GM12878 (cell line): ENCODE measurements at regions not wholly inside any gene's neighbourhood (a gene's known extent, or its start where the extent isn't known, plus 50 kb on each side); places are given as distances from the start of the nearest gene placed in this dataset.

ENCODE experiments used
- ATAC-seq: fragments of 200-7000 bp; cut with Tn5 transposase; 3 replicates; pipeline ENCODE4 v1.9.1; 2020; ENCODE audit warnings: mild to moderate bottlenecking, moderate library complexity
- BruUV-seq: library from RNA; stranded (reverse); fragments of 400-500 nt; replicated peaks from 2 replicates; lab custom pipeline; 2021; lab: Mats Ljungman, UMichigan
- CTCF ChIA-PET: fragments of 300-600 bp; sonication (Branson Sonifier 250); formaldehyde crosslinking; extraction: SDS; loops from one replicate; lab custom pipeline; 2021; ENCODE audit warnings: inconsistent platforms; lab: Yijun Ruan, JAX
- POLR2A ChIA-PET: fragments of 350-600 bp; formaldehyde crosslinking; extraction: SDS; loops from one replicate; lab custom pipeline; 2021; ENCODE audit warnings: inconsistent platforms; lab: Charles Lee
- RAD21 ChIA-PET: fragments of 300-600 bp; sonication (Branson Sonifier 250); formaldehyde crosslinking; loops from one replicate; lab custom pipeline; 2023; ENCODE audit warnings: antibody characterized with exemption; ENCODE audit not compliant: unreplicated experiment; lab: Charles Lee
- SMC1A ChIA-PET: fragments of 300-600 bp; sonication (Branson Sonifier 250); formaldehyde crosslinking; loops from one replicate; lab custom pipeline; 2023; ENCODE audit not compliant: unreplicated experiment, uncharacterized antibody; lab: Charles Lee
- DNase-seq: peaks from one replicate; pipeline ENCODE4 v3.0.0-alpha.2; 2011; ENCODE audit warnings: low read depth, low spot score
- FAIRE-seq: peaks from 3 replicates; lab custom pipeline; 2011; peaks lifted over from hg19 to GRCh38; lab: Jason Lieb, UNC
- H2AFZ ChIP-seq: 2 replicates; pipeline ENCODE4 v1.6.0; 2011; ENCODE audit warnings: low read depth, low read length, control low read depth; ENCODE audit not compliant: control insufficient read depth
- H3K27ac ChIP-seq: 2 replicates; pipeline ENCODE4 v1.5.1; 2011; ENCODE audit warnings: control low read depth; ENCODE audit not compliant: control insufficient read depth, insufficient read depth
- H3K27me3 ChIP-seq, 2 experiments: replicated peaks in 1 of 2; 2 replicates each; pipeline versions ENCODE4 v1.6.0 to v1.6.1; 2011; ENCODE audit warnings: low read length in 1 of 2; ENCODE audit not compliant: control insufficient read depth in 2 of 2, insufficient read depth in 2 of 2
- H3K36me3 ChIP-seq, 2 experiments: 2 replicates each; pipeline ENCODE4 v1.5.1; 2011; ENCODE audit warnings: low read length in 1 of 2; ENCODE audit not compliant: control insufficient read depth in 2 of 2, insufficient read depth in 2 of 2
- H3K4me1 ChIP-seq: 2 replicates; pipeline ENCODE4 v1.6.1; 2011; ENCODE audit warnings: mild to moderate bottlenecking, low read length, moderate library complexity, mixed read lengths; ENCODE audit not compliant: control insufficient read depth, insufficient read depth
- H3K4me2 ChIP-seq: 2 replicates; pipeline ENCODE4 v1.6.0; 2011; ENCODE audit warnings: control low read depth; ENCODE audit not compliant: control insufficient read depth, insufficient read depth
- H3K4me3 ChIP-seq: fragments of 200-600 bp; sonication (generic); 2 replicates; pipeline ENCODE4 v1.5.1; 2016
- H3K79me2 ChIP-seq: 2 replicates; pipeline ENCODE4 v1.6.0; 2011; ENCODE audit warnings: low read length; ENCODE audit not compliant: control insufficient read depth, insufficient read depth
- H3K9ac ChIP-seq: 2 replicates; pipeline ENCODE4 v1.8.0; 2011; ENCODE audit warnings: low read length, control low read depth, mixed read lengths; ENCODE audit not compliant: control insufficient read depth, insufficient read depth
- H3K9me3 ChIP-seq: replicated peaks from 3 replicates; pipeline ENCODE4 v1.5.1; 2011; ENCODE audit warnings: mild to moderate bottlenecking, low read length; ENCODE audit not compliant: control insufficient read depth, insufficient read depth
- H4K20me1 ChIP-seq: 2 replicates; pipeline ENCODE4 v1.6.0; 2011; ENCODE audit not compliant: control insufficient read depth, insufficient read depth
- CBFB ChIP-seq: IDR thresholded peaks from 2 replicates; pipeline ENCODE4 v1.6.1; 2016; ENCODE audit warnings: antibody characterized with exemption, low read depth
- CHD2 ChIP-seq: IDR thresholded peaks from 2 replicates; pipeline ENCODE4 v1.6.1; 2011; ENCODE audit warnings: low read depth, low read length, improper control_type of control experiment, borderline replicate concordance
- ETV6 ChIP-seq, 2 experiments: fragments of 450-650 bp in 1 of 2; IDR thresholded peaks in 1 of 2; conservative IDR thresholded peaks in 1 of 2; 2 replicates each; pipeline ENCODE4 v1.6.1; 2014; ENCODE audit warnings: antibody characterized with exemption in 1 of 2, borderline replicate concordance in 1 of 2, low read depth in 1 of 2, mild to moderate bottlenecking in 1 of 2, moderate library complexity in 1 of 2
- GABPA ChIP-seq: IDR thresholded peaks from 2 replicates; pipeline ENCODE4 v1.6.1; 2014; ENCODE audit warnings: antibody characterized with exemption, low read depth, mild to moderate bottlenecking, inconsistent platforms
- HDGF ChIP-seq: fragments of 450-650 bp; IDR thresholded peaks from 2 replicates; pipeline ENCODE4 v1.6.1; 2016; ENCODE audit warnings: antibody characterized with exemption
- NFIC ChIP-seq: IDR thresholded peaks from 2 replicates; pipeline ENCODE4 v1.6.1; 2012; ENCODE audit warnings: low read depth, mild to moderate bottlenecking, inconsistent platforms, low read length, moderate library complexity
- NFYA ChIP-seq: IDR thresholded peaks from 2 replicates; pipeline ENCODE4 v1.6.1; 2011; ENCODE audit warnings: low read depth, mild to moderate bottlenecking, low read length, improper control_type of control experiment, borderline replicate concordance
- NFYB ChIP-seq: IDR thresholded peaks from 2 replicates; pipeline ENCODE4 v1.6.1; 2011; ENCODE audit warnings: low read depth, mild to moderate bottlenecking, low read length, improper control_type of control experiment, moderate library complexity; ENCODE audit not compliant: insufficient read depth
- ZNF24 ChIP-seq: fragments of 450-650 bp; IDR thresholded peaks from 2 replicates; pipeline ENCODE4 v1.6.1; 2017; ENCODE audit warnings: antibody characterized with exemption, mild to moderate bottlenecking
- WGBS: methylation state at CpG from one replicate; pipeline ENCODE4 v1.1.6; 2016; ENCODE audit warnings: low lambda C conversion rate; ENCODE audit not compliant: insufficient replicate concordance, insufficient coverage; ENCODE audit errors: missing lambda C conversion rate; 5-methylcytosine and 5-hydroxymethylcytosine counted together
- in situ Hi-C: fragments of 300-500 bp; cut with MboI; formaldehyde crosslinking; loops from 9 replicates; pipeline ENCODE4 v1.14.3; 2018; ENCODE audit warnings: mixed read lengths
- intact Hi-C: fragments of 100-400 bp; cut with micrococcal nuclease; formaldehyde crosslinking; loops from one replicate; pipeline ENCODE4 v1.14.2; 2022; ENCODE audit not compliant: unreplicated experiment
- TF ChIP-seq, protein P1 (sequence below): fragments of 450-650 bp; IDR thresholded peaks from 2 replicates; pipeline ENCODE4 v1.6.1; 2018; ENCODE audit warnings: borderline replicate concordance, mild to moderate bottlenecking; ENCODE audit not compliant: partially characterized antibody
- TF ChIP-seq, protein P2 (sequence below): IDR thresholded peaks from 2 replicates; pipeline ENCODE4 v1.6.1; 2012; ENCODE audit warnings: low read depth, low read length, improper control_type of control experiment
- TF ChIP-seq, protein P3 (sequence below): IDR thresholded peaks from 2 replicates; pipeline ENCODE4 v1.6.1; 2012; ENCODE audit warnings: low read depth, low read length, improper control_type of control experiment
- TF ChIP-seq, protein P4 (sequence below): fragments of 150-350 bp; IDR thresholded peaks from 2 replicates; pipeline ENCODE4 v1.6.1; 2016; ENCODE audit warnings: low read depth, low read length
- TF ChIP-seq, protein P5 (sequence below): IDR thresholded peaks from 2 replicates; pipeline ENCODE4 v1.6.1; 2012; ENCODE audit warnings: low read depth, low read length, improper control_type of control experiment

DNA sequence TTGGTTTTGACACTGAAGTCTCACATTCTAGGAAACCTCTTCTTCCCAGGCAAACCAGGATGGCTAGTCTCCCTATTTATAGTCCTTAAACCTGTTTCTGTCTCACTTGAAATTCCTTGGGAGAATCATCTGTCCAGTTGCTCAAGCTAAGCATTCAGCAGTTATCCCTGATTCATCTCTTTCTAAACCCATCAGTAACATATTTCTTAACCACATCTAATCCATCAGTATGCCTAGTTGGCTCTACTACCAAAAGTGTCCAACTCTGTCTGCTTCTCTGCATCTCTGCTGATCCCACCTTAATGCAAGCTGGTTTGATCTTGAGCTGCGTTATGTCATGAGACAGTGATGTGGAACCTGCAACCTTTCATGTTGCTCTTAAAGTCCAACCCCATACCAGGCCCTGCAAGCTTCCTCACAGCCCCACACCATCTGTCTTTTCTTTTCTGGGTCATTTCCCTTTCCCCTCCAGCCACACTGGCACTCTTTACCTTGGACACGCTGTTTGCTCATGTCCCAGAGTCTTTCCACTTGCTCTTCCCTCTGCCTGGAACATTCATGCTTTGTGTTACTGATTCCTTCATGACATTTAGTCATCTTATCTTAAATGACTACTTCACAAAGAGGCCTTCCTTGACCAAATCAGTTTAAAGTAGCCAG lies 380.8 kb upstream of the RGS6 start:
- Histone ChIP-seq H3K79me2 (peaks cover 41% of the 10 kb centered on the region), H2AFZ (no peak overlapping the region), H3K27me3 (no peaks in the 10 kb centered on the region), H3K9me3 (no peaks in the 10 kb centered on the region), H3K4me1 (peaks cover 37% of the 10 kb centered on the region), H3K9ac (no peak overlapping the region), H3K36me3 (no peaks in the 10 kb centered on the region), H3K27ac (peak overlapping the region; percentile 75), H4K20me1 (no peaks in the 10 kb centered on the region), H3K4me3 (no peak overlapping the region), H3K4me2 (peak overlapping the region; percentile 24; the same call in 1 of the 2 replicates)
- WGBS, result 87% methylated on average over 2 of the region's 2 CpGs
- in situ Hi-C loops (no loop called here), intact Hi-C loops (loop anchor here (10.0 kb wide), 1 partner anchor 407 kb away; no protein-coding TSS in a partner anchor)
- BruUV-seq, result no TSS peak
- POLR2A ChIA-PET, result interaction anchor here (0.5 to 2.3 kb wide), 10 partner anchors 8 to 648 kb away, joined by 3 to 7 read pairs (median 4); no protein-coding TSS in a partner anchor
- DNase-seq, result no peak
- SMC1A ChIA-PET, result interaction anchor here (0.8 to 9.8 kb wide), 32 partner anchors 12 to 259 kb away, joined by 3 to 150 read pairs (median 4); partner anchors contain the start of gene SIPA1L1
- CTCF ChIA-PET, result interaction anchor here (0.8 to 2.5 kb wide), 14 partner anchors 13 to 229 kb away, joined by 3 to 10 read pairs (median 4); no protein-coding TSS in a partner anchor
- no peak for ATAC-seq
- no peak for FAIRE-seq
- RAD21 ChIA-PET, result interaction anchor here (0.6 to 8.5 kb wide), 21 partner anchors 12 to 459 kb away, joined by 3 to 151 read pairs (median 4); partner anchors contain the start of gene SIPA1L1
- TF ChIP-seq CBFB (no peak), NFYA (no peak), NFYB (no peak), CHD2 (no peak), ZNF24 (no peak), ETV6 (conservative IDR thresholded peaks at IDR 0.05 in 1 of 2, IDR thresholded peaks at IDR 0.05 in 1 of 2; ENCODE audit: borderline replicate concordance in 1 of 2, low read depth in 1 of 2) (no peak), NFIC (no peak), HDGF (0 out of 2 replicates have a peak, but pooled peaks have one; percentile 39), GABPA (no peak)
- TF ChIP-seq, protein P1, sequence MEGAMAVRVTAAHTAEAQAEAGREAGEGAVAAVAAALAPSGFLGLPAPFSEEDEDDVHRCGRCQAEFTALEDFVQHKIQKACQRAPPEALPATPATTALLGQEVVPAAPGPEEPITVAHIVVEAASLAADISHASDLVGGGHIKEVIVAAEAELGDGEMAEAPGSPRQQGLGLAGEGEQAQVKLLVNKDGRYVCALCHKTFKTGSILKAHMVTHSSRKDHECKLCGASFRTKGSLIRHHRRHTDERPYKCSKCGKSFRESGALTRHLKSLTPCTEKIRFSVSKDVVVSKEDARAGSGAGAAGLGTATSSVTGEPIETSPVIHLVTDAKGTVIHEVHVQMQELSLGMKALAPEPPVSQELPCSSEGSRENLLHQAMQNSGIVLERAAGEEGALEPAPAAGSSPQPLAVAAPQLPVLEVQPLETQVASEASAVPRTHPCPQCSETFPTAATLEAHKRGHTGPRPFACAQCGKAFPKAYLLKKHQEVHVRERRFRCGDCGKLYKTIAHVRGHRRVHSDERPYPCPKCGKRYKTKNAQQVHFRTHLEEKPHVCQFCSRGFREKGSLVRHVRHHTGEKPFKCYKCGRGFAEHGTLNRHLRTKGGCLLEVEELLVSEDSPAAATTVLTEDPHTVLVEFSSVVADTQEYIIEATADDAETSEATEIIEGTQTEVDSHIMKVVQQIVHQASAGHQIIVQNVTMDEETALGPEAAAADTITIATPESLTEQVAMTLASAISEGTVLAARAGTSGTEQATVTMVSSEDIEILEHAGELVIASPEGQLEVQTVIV, result no peak
- TF ChIP-seq, protein P2, sequence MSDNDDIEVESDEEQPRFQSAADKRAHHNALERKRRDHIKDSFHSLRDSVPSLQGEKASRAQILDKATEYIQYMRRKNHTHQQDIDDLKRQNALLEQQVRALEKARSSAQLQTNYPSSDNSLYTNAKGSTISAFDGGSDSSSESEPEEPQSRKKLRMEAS, result no peak
- TF ChIP-seq, protein P3, sequence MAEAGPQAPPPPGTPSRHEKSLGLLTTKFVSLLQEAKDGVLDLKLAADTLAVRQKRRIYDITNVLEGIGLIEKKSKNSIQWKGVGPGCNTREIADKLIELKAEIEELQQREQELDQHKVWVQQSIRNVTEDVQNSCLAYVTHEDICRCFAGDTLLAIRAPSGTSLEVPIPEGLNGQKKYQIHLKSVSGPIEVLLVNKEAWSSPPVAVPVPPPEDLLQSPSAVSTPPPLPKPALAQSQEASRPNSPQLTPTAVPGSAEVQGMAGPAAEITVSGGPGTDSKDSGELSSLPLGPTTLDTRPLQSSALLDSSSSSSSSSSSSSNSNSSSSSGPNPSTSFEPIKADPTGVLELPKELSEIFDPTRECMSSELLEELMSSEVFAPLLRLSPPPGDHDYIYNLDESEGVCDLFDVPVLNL, result no peak
- TF ChIP-seq, protein P4, sequence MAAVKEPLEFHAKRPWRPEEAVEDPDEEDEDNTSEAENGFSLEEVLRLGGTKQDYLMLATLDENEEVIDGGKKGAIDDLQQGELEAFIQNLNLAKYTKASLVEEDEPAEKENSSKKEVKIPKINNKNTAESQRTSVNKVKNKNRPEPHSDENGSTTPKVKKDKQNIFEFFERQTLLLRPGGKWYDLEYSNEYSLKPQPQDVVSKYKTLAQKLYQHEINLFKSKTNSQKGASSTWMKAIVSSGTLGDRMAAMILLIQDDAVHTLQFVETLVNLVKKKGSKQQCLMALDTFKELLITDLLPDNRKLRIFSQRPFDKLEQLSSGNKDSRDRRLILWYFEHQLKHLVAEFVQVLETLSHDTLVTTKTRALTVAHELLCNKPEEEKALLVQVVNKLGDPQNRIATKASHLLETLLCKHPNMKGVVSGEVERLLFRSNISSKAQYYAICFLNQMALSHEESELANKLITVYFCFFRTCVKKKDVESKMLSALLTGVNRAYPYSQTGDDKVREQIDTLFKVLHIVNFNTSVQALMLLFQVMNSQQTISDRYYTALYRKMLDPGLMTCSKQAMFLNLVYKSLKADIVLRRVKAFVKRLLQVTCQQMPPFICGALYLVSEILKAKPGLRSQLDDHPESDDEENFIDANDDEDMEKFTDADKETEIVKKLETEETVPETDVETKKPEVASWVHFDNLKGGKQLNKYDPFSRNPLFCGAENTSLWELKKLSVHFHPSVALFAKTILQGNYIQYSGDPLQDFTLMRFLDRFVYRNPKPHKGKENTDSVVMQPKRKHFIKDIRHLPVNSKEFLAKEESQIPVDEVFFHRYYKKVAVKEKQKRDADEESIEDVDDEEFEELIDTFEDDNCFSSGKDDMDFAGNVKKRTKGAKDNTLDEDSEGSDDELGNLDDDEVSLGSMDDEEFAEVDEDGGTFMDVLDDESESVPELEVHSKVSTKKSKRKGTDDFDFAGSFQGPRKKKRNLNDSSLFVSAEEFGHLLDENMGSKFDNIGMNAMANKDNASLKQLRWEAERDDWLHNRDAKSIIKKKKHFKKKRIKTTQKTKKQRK, result no peak
- TF ChIP-seq, protein P5, sequence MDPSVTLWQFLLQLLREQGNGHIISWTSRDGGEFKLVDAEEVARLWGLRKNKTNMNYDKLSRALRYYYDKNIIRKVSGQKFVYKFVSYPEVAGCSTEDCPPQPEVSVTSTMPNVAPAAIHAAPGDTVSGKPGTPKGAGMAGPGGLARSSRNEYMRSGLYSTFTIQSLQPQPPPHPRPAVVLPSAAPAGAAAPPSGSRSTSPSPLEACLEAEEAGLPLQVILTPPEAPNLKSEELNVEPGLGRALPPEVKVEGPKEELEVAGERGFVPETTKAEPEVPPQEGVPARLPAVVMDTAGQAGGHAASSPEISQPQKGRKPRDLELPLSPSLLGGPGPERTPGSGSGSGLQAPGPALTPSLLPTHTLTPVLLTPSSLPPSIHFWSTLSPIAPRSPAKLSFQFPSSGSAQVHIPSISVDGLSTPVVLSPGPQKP, result no peak
